ENCODE measurements at regions not wholly inside any gene's neighbourhood (a gene's known extent, or its start where the extent isn't known, plus 50 kb on each side); places are given as distances from the start of the nearest gene placed in this dataset.

- Histone ChIP-seq H3K27ac (ENCODE audit: low read depth, low read length) (no peak overlapping the region), H3K4me1 (ENCODE audit: control insufficient read depth, insufficient read depth, low read length) (no peaks in the 10 kb centered on the region), H3K9me3 (ENCODE audit: control insufficient read depth, insufficient read depth, low read length) (no peaks in the 10 kb centered on the region), H3K4me3 (ENCODE audit: low read depth, low read length) (no peak overlapping the region), H3K27me3 (ENCODE audit: control insufficient read depth, insufficient read depth, low read length) (no peaks in the 10 kb centered on the region), H3K36me3 (ENCODE audit: control insufficient read depth, insufficient read depth, low read length) (no peaks in the 10 kb centered on the region)
- WGBS (ENCODE audit: insufficient coverage) = no CpG with 5 or more reads among the region's 1 CpG
- DNase-seq (ENCODE audit: low read depth in 4 of 6, low spot score in 6 of 6) = no peak
Observed at GRCh38 chr13:104296286-104296685, 1230.1 kb upstream of the SLC10A2 start.

GRCh38 chr13:104295537-104295936 lies 1229.3 kb upstream of the SLC10A2 start:
- WGBS (ENCODE audit: insufficient coverage) = 80% methylated on average over 1 of the region's 5 CpGs
- Histone ChIP-seq H3K4me1 (ENCODE audit: control insufficient read depth, insufficient read depth, low read length) (no peaks in the 10 kb centered on the region), H3K4me3 (ENCODE audit: low read depth, low read length) (no peak overlapping the region), H3K9me3 (ENCODE audit: control insufficient read depth, insufficient read depth, low read length) (no peaks in the 10 kb centered on the region), H3K27ac (ENCODE audit: low read depth, low read length) (no peak overlapping the region), H3K27me3 (ENCODE audit: control insufficient read depth, insufficient read depth, low read length) (no peaks in the 10 kb centered on the region), H3K36me3 (ENCODE audit: control insufficient read depth, insufficient read depth, low read length) (no peaks in the 10 kb centered on the region)
- peak in 1 of 6 donors; percentile 5 for DNase-seq (ENCODE audit: low read depth in 4 of 6, low spot score in 6 of 6)

- H3K27ac ChIP-seq (ENCODE audit: low read depth, low read length) = no peak overlapping the region
- H3K4me3 ChIP-seq (ENCODE audit: low read depth, low read length) = no peak overlapping the region
- WGBS (ENCODE audit: insufficient coverage) = 100% methylated on average over 1 of the region's 3 CpGs
- no peaks in the 10 kb centered on the region for H3K9me3 ChIP-seq (ENCODE audit: control insufficient read depth, insufficient read depth, low read length)
- H3K27me3 ChIP-seq (ENCODE audit: control insufficient read depth, insufficient read depth, low read length) = no peaks in the 10 kb centered on the region
- no peaks in the 10 kb centered on the region for H3K36me3 ChIP-seq (ENCODE audit: control insufficient read depth, insufficient read depth, low read length)
- DNase-seq (ENCODE audit: low read depth in 4 of 6, low spot score in 6 of 6) = no peak
- H3K4me1 ChIP-seq (ENCODE audit: control insufficient read depth, insufficient read depth, low read length) = no peaks in the 10 kb centered on the region
Observed at GRCh38 chr13:104289400-104289799, 1223.2 kb upstream of the SLC10A2 start.

GRCh38 chr13:104288496-104288895 lies 1222.3 kb upstream of the SLC10A2 start:
- no CpG with 5 or more reads among the region's 5 CpGs for WGBS (ENCODE audit: insufficient coverage)
- Histone ChIP-seq H3K4me1 (ENCODE audit: control insufficient read depth, insufficient read depth, low read length) (no peaks in the 10 kb centered on the region), H3K4me3 (ENCODE audit: low read depth, low read length) (no peak overlapping the region), H3K36me3 (ENCODE audit: control insufficient read depth, insufficient read depth, low read length) (no peaks in the 10 kb centered on the region), H3K9me3 (ENCODE audit: control insufficient read depth, insufficient read depth, low read length) (no peaks in the 10 kb centered on the region), H3K27ac (ENCODE audit: low read depth, low read length) (no peak overlapping the region), H3K27me3 (ENCODE audit: control insufficient read depth, insufficient read depth, low read length) (no peaks in the 10 kb centered on the region)
- DNase-seq (ENCODE audit: low read depth in 4 of 6, low spot score in 6 of 6) = no peak

GRCh38 chr13:104286566-104287290 lies 1220.5 kb upstream of the SLC10A2 start:
- DNase-seq (ENCODE audit: low read depth in 4 of 6, low spot score in 6 of 6) = peak in 3 of 6 donors; percentile 7 to 54 (median 29)
- Histone ChIP-seq H3K9me3 (ENCODE audit: control insufficient read depth, insufficient read depth, low read length) (no peaks in the 10 kb centered on the region), H3K36me3 (ENCODE audit: control insufficient read depth, insufficient read depth, low read length) (no peaks in the 10 kb centered on the region), H3K4me1 (ENCODE audit: control insufficient read depth, insufficient read depth, low read length) (no peaks in the 10 kb centered on the region), H3K4me3 (ENCODE audit: low read depth, low read length) (no peak overlapping the region), H3K27ac (ENCODE audit: low read depth, low read length) (no peak overlapping the region), H3K27me3 (ENCODE audit: control insufficient read depth, insufficient read depth, low read length) (no peaks in the 10 kb centered on the region)
- 0% methylated on average over 1 of the region's 4 CpGs for WGBS (ENCODE audit: insufficient coverage)

GRCh38 chr13:104281910-104282309 lies 1215.7 kb upstream of the SLC10A2 start:
- Histone ChIP-seq H3K4me1 (ENCODE audit: control insufficient read depth, insufficient read depth, low read length) (no peaks in the 10 kb centered on the region), H3K4me3 (ENCODE audit: low read depth, low read length) (no peak overlapping the region), H3K27me3 (ENCODE audit: control insufficient read depth, insufficient read depth, low read length) (no peaks in the 10 kb centered on the region), H3K27ac (ENCODE audit: low read depth, low read length) (no peak overlapping the region), H3K9me3 (ENCODE audit: control insufficient read depth, insufficient read depth, low read length) (no peaks in the 10 kb centered on the region), H3K36me3 (ENCODE audit: control insufficient read depth, insufficient read depth, low read length) (no peaks in the 10 kb centered on the region)
- 87% methylated on average over 3 of the region's 4 CpGs for WGBS (ENCODE audit: insufficient coverage)
- no peak for DNase-seq (ENCODE audit: low read depth in 4 of 6, low spot score in 6 of 6)

GRCh38 chr13:104270731-104271130 lies 1204.5 kb upstream of the SLC10A2 start:
- Histone ChIP-seq H3K4me3 (ENCODE audit: low read depth, low read length) (no peak overlapping the region), H3K27ac (ENCODE audit: low read depth, low read length) (no peak overlapping the region), H3K4me1 (ENCODE audit: control insufficient read depth, insufficient read depth, low read length) (no peaks in the 10 kb centered on the region), H3K36me3 (ENCODE audit: control insufficient read depth, insufficient read depth, low read length) (no peaks in the 10 kb centered on the region), H3K27me3 (ENCODE audit: control insufficient read depth, insufficient read depth, low read length) (no peaks in the 10 kb centered on the region), H3K9me3 (ENCODE audit: control insufficient read depth, insufficient read depth, low read length) (peaks cover 3% of the 10 kb centered on the region)
- WGBS (ENCODE audit: insufficient coverage) = no CpG with 5 or more reads among the region's 3 CpGs
- DNase-seq (ENCODE audit: low read depth in 4 of 6, low spot score in 6 of 6) = peak in 3 of 6 donors; percentile 2 to 65 (median 17)

GRCh38 chr13:104267206-104267811 lies 1201.1 kb upstream of the SLC10A2 start:
- Histone ChIP-seq H3K27me3 (ENCODE audit: control insufficient read depth, insufficient read depth, low read length) (no peaks in the 10 kb centered on the region), H3K4me3 (ENCODE audit: low read depth, low read length) (no peak overlapping the region)
- WGBS (ENCODE audit: insufficient coverage) = 100% methylated on average over 2 of the region's 6 CpGs

GRCh38 chr13:104256701-104257100 lies 1190.5 kb upstream of the SLC10A2 start:
- Histone ChIP-seq H3K4me1 (ENCODE audit: control insufficient read depth, insufficient read depth, low read length) (no peaks in the 10 kb centered on the region), H3K27ac (ENCODE audit: low read depth, low read length) (no peak overlapping the region), H3K36me3 (ENCODE audit: control insufficient read depth, insufficient read depth, low read length) (no peaks in the 10 kb centered on the region), H3K9me3 (ENCODE audit: control insufficient read depth, insufficient read depth, low read length) (no peaks in the 10 kb centered on the region), H3K4me3 (ENCODE audit: low read depth, low read length) (no peak overlapping the region), H3K27me3 (ENCODE audit: control insufficient read depth, insufficient read depth, low read length) (no peaks in the 10 kb centered on the region)
- WGBS (ENCODE audit: insufficient coverage) = no CpG with 5 or more reads among the region's 3 CpGs
- peak in 2 of 6 donors; percentile 70 to 79 for DNase-seq (ENCODE audit: low read depth in 4 of 6, low spot score in 6 of 6)

More at GRCh38 chr13:104267206-104267811, 1201.1 kb upstream of the SLC10A2 start:
- Histone ChIP-seq H3K36me3 (ENCODE audit: control insufficient read depth, insufficient read depth, low read length) (no peaks in the 10 kb centered on the region), H3K27ac (ENCODE audit: low read depth, low read length) (no peak overlapping the region), H3K4me1 (ENCODE audit: control insufficient read depth, insufficient read depth, low read length) (no peaks in the 10 kb centered on the region), H3K9me3 (ENCODE audit: control insufficient read depth, insufficient read depth, low read length) (peaks cover 3% of the 10 kb centered on the region)
- peak in 1 of 6 donors; percentile 23 for DNase-seq (ENCODE audit: low read depth in 4 of 6, low spot score in 6 of 6)
